ENCODE measurements at regions not wholly inside any gene's neighbourhood (a gene's known extent, or its start where the extent isn't known, plus 50 kb on each side); places are given as distances from the start of the nearest gene placed in this dataset.

GRCh38 chr3:191123946-191124345, 75.1 kb upstream of the OSTN start:
- no peak for DNase-seq (ENCODE audit: extremely low spot score, unreplicated experiment)
- Mint-ChIP-seq H3K9me3 (ENCODE audit: unreplicated experiment) (no peaks in the 10 kb centered on the region), H3K4me3 (ENCODE audit: unreplicated experiment) (no peak overlapping the region), H3K4me1 (ENCODE audit: unreplicated experiment) (no peaks in the 10 kb centered on the region), H3K36me3 (ENCODE audit: unreplicated experiment) (no peaks in the 10 kb centered on the region), H3K27ac (ENCODE audit: unreplicated experiment) (no peak overlapping the region), H3K27me3 (ENCODE audit: unreplicated experiment) (peaks cover 17% of the 10 kb centered on the region)
- TF ChIP-seq CTCF (IDR thresholded peaks at IDR 0.05), result no peak

GRCh38 chr3:191123231-191123630, 75.8 kb upstream of the OSTN start:
- Mint-ChIP-seq H3K27me3 (ENCODE audit: unreplicated experiment) (peaks cover 23% of the 10 kb centered on the region), H3K9me3 (ENCODE audit: unreplicated experiment) (no peaks in the 10 kb centered on the region), H3K36me3 (ENCODE audit: unreplicated experiment) (no peaks in the 10 kb centered on the region), H3K4me1 (ENCODE audit: unreplicated experiment) (no peaks in the 10 kb centered on the region), H3K4me3 (ENCODE audit: unreplicated experiment) (no peak overlapping the region), H3K27ac (ENCODE audit: unreplicated experiment) (no peak overlapping the region)
- TF ChIP-seq CTCF (IDR thresholded peaks at IDR 0.05), result no peak
- no peak for DNase-seq (ENCODE audit: extremely low spot score, unreplicated experiment)

- no peaks in the 10 kb centered on the region for H3K36me3 Mint-ChIP-seq (ENCODE audit: unreplicated experiment)
- no peaks in the 10 kb centered on the region for H3K9me3 Mint-ChIP-seq (ENCODE audit: unreplicated experiment)
- DNase-seq (ENCODE audit: extremely low spot score, unreplicated experiment), result no peak
- no peak for TF ChIP-seq CTCF (IDR thresholded peaks at IDR 0.05)
- no peak overlapping the region for H3K27ac Mint-ChIP-seq (ENCODE audit: unreplicated experiment)
- no peak overlapping the region for H3K4me3 Mint-ChIP-seq (ENCODE audit: unreplicated experiment)
- H3K27me3 Mint-ChIP-seq (ENCODE audit: unreplicated experiment), result peaks cover 30% of the 10 kb centered on the region
- H3K4me1 Mint-ChIP-seq (ENCODE audit: unreplicated experiment), result no peaks in the 10 kb centered on the region
These were observed 78.4 kb upstream of the OSTN start for GRCh38 chr3:191120447-191121298.

GRCh38 chr3:191119415-191120295, 79.4 kb upstream of the OSTN start:
- DNase-seq (ENCODE audit: extremely low spot score, unreplicated experiment), result no peak
- Mint-ChIP-seq H3K36me3 (ENCODE audit: unreplicated experiment) (no peaks in the 10 kb centered on the region), H3K27ac (ENCODE audit: unreplicated experiment) (no peak overlapping the region), H3K9me3 (ENCODE audit: unreplicated experiment) (no peaks in the 10 kb centered on the region), H3K4me1 (ENCODE audit: unreplicated experiment) (no peaks in the 10 kb centered on the region), H3K4me3 (ENCODE audit: unreplicated experiment) (no peak overlapping the region), H3K27me3 (ENCODE audit: unreplicated experiment) (peaks cover 34% of the 10 kb centered on the region)
- TF ChIP-seq CTCF (IDR thresholded peaks at IDR 0.05), result no peak

GRCh38 chr3:191111722-191112121, 87.3 kb upstream of the OSTN start:
- no peak for DNase-seq (ENCODE audit: extremely low spot score, unreplicated experiment)
- H3K27ac Mint-ChIP-seq (ENCODE audit: unreplicated experiment), result no peak overlapping the region
- TF ChIP-seq CTCF (IDR thresholded peaks at IDR 0.05), result no peak
- no peaks in the 10 kb centered on the region for H3K36me3 Mint-ChIP-seq (ENCODE audit: unreplicated experiment)
- H3K9me3 Mint-ChIP-seq (ENCODE audit: unreplicated experiment), result no peaks in the 10 kb centered on the region
- peaks cover 17% of the 10 kb centered on the region for H3K27me3 Mint-ChIP-seq (ENCODE audit: unreplicated experiment)
- no peak overlapping the region for H3K4me3 Mint-ChIP-seq (ENCODE audit: unreplicated experiment)
- H3K4me1 Mint-ChIP-seq (ENCODE audit: unreplicated experiment), result no peaks in the 10 kb centered on the region
